Endothelial cell of umbilical vein (primary cell): ENCODE measurements at regions not wholly inside any gene's neighbourhood (a gene's known extent, or its start where the extent isn't known, plus 50 kb on each side); places are given as distances from the start of the nearest gene placed in this dataset.

Experiments used
- BruUV-seq: library from RNA; stranded (reverse); fragments of 400-500 nt; replicated peaks from 2 replicates; lab custom pipeline; 2021; lab: Mats Ljungman, UMichigan
- CTCF ChIA-PET: fragments of 300-600, 350-600 bp; sonication (Branson Sonifier 250); formaldehyde crosslinking; loops from one replicate; lab custom pipeline; 2021; ENCODE audit warnings: antibody characterized with exemption, inconsistent platforms; lab: Charles Lee
- POLR2A ChIA-PET: fragments of 300-600, 350-600 bp; sonication (Branson Sonifier 250); formaldehyde crosslinking; loops from one replicate; lab custom pipeline; 2021; ENCODE audit warnings: antibody characterized with exemption, inconsistent platforms; lab: Charles Lee
- DNase-seq: peaks from one replicate; pipeline ENCODE4 v3.0.0-alpha.2; 2011; ENCODE audit warnings: low read depth, low spot score
- FAIRE-seq: peaks from 2 replicates; lab custom pipeline; 2011; peaks lifted over from hg19 to GRCh38; lab: Jason Lieb, UNC
- H2AFZ ChIP-seq: 2 replicates; pipeline ENCODE4 v1.6.0; 2012; ENCODE audit warnings: low read depth, low read length, control low read depth, inconsistent platforms
- H3K27ac ChIP-seq: 2 replicates; pipeline ENCODE4 v1.5.1; 2011; ENCODE audit warnings: low read depth, mild to moderate bottlenecking, control low read depth, low read length, moderate library complexity; ENCODE audit not compliant: insufficient read depth
- H3K27me3 ChIP-seq, 2 experiments: 2 replicates each; pipeline versions ENCODE4 v1.6.0 to v1.6.1; 2011; ENCODE audit warnings: low read length in 2 of 2, mixed read lengths in 1 of 2; ENCODE audit not compliant: control insufficient read depth in 2 of 2, insufficient read depth in 2 of 2
- H3K36me3 ChIP-seq, 2 experiments: 2 replicates in 1 of 2; 3 replicates in 1 of 2; pipeline ENCODE4 v1.5.1; 2011; ENCODE audit warnings: low read length in 2 of 2, mild to moderate bottlenecking in 1 of 2, moderate library complexity in 1 of 2; ENCODE audit not compliant: control insufficient read depth in 2 of 2, insufficient read depth in 2 of 2; ENCODE audit errors: extremely low read depth in 1 of 2
- H3K4me1 ChIP-seq: 3 replicates; pipeline ENCODE4 v1.5.1; 2011; ENCODE audit warnings: mild to moderate bottlenecking, low read length; ENCODE audit not compliant: control insufficient read depth, insufficient read depth; ENCODE audit errors: extremely low read depth
- H3K4me2 ChIP-seq: 2 replicates; pipeline ENCODE4 v1.6.1; 2011; ENCODE audit warnings: low read length, control low read depth, mixed read lengths; ENCODE audit not compliant: insufficient read depth
- H3K4me3 ChIP-seq, 3 experiments: fragments of 200-600 bp in 1 of 3; sonication (generic), shearing (Covaris generic) in 1 of 3; replicated peaks in 1 of 3; 2 replicates each; pipeline ENCODE4 v1.5.1; 2011 to 2016; ENCODE audit warnings: control low read depth in 3 of 3, low read length in 3 of 3, mild to moderate bottlenecking in 2 of 3, inconsistent platforms in 1 of 3, low read depth in 1 of 3, moderate library complexity in 1 of 3; ENCODE audit not compliant: insufficient read depth in 1 of 3
- H3K79me2 ChIP-seq: 2 replicates; pipeline ENCODE4 v1.6.0; 2012; ENCODE audit warnings: low read length, inconsistent platforms; ENCODE audit not compliant: control insufficient read depth, insufficient read depth
- H3K9ac ChIP-seq: replicated peaks from 2 replicates; pipeline ENCODE3; 2011; ENCODE audit warnings: low read length, control low read depth; ENCODE audit not compliant: insufficient read depth; ENCODE audit errors: extremely low read depth
- H3K9me1 ChIP-seq: replicated peaks from 3 replicates; pipeline ENCODE4 v1.6.0; 2011; ENCODE audit warnings: mild to moderate bottlenecking, low read length; ENCODE audit not compliant: control insufficient read depth, insufficient read depth; ENCODE audit errors: extremely low read depth
- H3K9me3 ChIP-seq: replicated peaks from 2 replicates; pipeline ENCODE4 v1.5.1; 2012; ENCODE audit warnings: low read length, inconsistent platforms; ENCODE audit not compliant: control insufficient read depth, insufficient read depth
- H4K20me1 ChIP-seq: replicated peaks from 2 replicates; pipeline ENCODE3; 2011; ENCODE audit warnings: mild to moderate bottlenecking, low read length; ENCODE audit not compliant: control insufficient read depth, insufficient read depth; ENCODE audit errors: extremely low read depth
- EZH2 ChIP-seq: IDR thresholded peaks from 2 replicates; pipeline ENCODE4 v1.6.1; 2012; ENCODE audit warnings: borderline replicate concordance, low read depth, mild to moderate bottlenecking, moderate library complexity, low read length, inconsistent platforms; ENCODE audit not compliant: severe bottlenecking
- FOS ChIP-seq: IDR thresholded peaks from 2 replicates; pipeline ENCODE4 v1.6.1; 2011; ENCODE audit warnings: mild to moderate bottlenecking, low read length, moderate library complexity, borderline replicate concordance; ENCODE audit not compliant: insufficient read depth
- GATA2 ChIP-seq: IDR thresholded peaks from 2 replicates; pipeline ENCODE4 v1.7.0; 2011; ENCODE audit warnings: low read depth, mild to moderate bottlenecking, moderate library complexity, mixed read lengths, low read length; ENCODE audit not compliant: insufficient read length, insufficient read depth
- JUN ChIP-seq: IDR thresholded peaks from 2 replicates; pipeline ENCODE4 v1.6.1; 2011; ENCODE audit warnings: borderline replicate concordance, low read depth; ENCODE audit not compliant: insufficient read length, insufficient read depth
- MAX ChIP-seq: IDR thresholded peaks from 2 replicates; pipeline ENCODE4 v1.6.1; 2011; ENCODE audit not compliant: insufficient read depth, insufficient read length
- POLR2A ChIP-seq: IDR thresholded peaks from 2 replicates; pipeline ENCODE4 v1.6.1; 2012; ENCODE audit warnings: low read depth, mild to moderate bottlenecking, control low read depth, low read length
- POLR2AphosphoS5 ChIP-seq: IDR thresholded peaks from 2 replicates; pipeline ENCODE4 v1.6.1; 2012; ENCODE audit warnings: low read depth, mild to moderate bottlenecking, control low read depth, low read length, moderate library complexity; ENCODE audit not compliant: insufficient read depth
- dilution Hi-C: fragments of 300-500 bp; cut with MboI; formaldehyde crosslinking; loops from one replicate; pipeline ENCODE4 v1.15.0; 2019; ENCODE audit warnings: low sequenced_read_pairs; ENCODE audit not compliant: extremely low pct_ligation_motif_present
- intact Hi-C: fragments of 100-400 bp; cut with micrococcal nuclease; formaldehyde crosslinking; loops from one replicate; pipeline ENCODE4 v1.10.0; 2022
- TF ChIP-seq, protein P1 (sequence below), 2 donors: IDR thresholded peaks; 1 replicate in 1 of 2; 2 replicates in 1 of 2; pipeline ENCODE4 v1.5.1; 2011; ENCODE audit warnings: low read length in 2 of 2, mild to moderate bottlenecking in 2 of 2, moderate library complexity in 2 of 2, control low read depth in 1 of 2, inconsistent platforms in 1 of 2, low read depth in 1 of 2; ENCODE audit not compliant: insufficient read depth in 1 of 2; ENCODE audit errors: extremely low read depth in 1 of 2

DNA sequence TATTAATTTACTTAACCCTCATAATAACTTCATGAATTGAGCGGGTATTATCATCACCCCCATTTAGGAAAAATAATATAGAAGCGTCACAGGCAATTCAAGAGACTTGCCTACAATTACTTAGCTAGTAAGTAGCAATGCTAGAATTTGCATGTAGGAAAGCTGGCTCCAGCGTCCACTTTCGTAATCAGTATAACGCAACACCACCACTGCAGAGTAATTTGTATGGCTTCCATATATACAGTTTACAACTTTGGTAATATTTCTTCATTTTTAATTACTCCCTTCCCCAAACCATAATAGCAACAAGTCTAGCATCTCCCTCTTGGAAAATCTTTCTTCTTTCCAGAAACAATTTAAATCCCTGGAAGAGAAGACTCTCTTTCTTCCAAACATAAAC, 89.9 kb upstream of the OR5AK2 start:
- no TSS peak for BruUV-seq
- H3K4me2 ChIP-seq, result no peak overlapping the region
- FAIRE-seq (no peak), DNase-seq (no peak)
- H2AFZ ChIP-seq, result no peak overlapping the region
- dilution Hi-C loops, result no loop called here
- intact Hi-C loops, result no loop called here
- H3K79me2 ChIP-seq, result no peaks in the 10 kb centered on the region
- no peak overlapping the region for H3K9ac ChIP-seq
- H3K27me3 ChIP-seq, result no peaks in the 10 kb centered on the region
- POLR2A ChIA-PET, result no interaction called here
- no peaks in the 10 kb centered on the region for H3K9me1 ChIP-seq
- H3K9me3 ChIP-seq, result no peaks in the 10 kb centered on the region
- H3K4me1 ChIP-seq, result no peaks in the 10 kb centered on the region
- no peak for TF ChIP-seq MAX
- TF ChIP-seq JUN, result no peak
- TF ChIP-seq POLR2AphosphoS5, result no peak
- no peaks in the 10 kb centered on the region for H4K20me1 ChIP-seq
- CTCF ChIA-PET, result no interaction called here
- no peak overlapping the region for H3K4me3 ChIP-seq
- no peaks in the 10 kb centered on the region for H3K36me3 ChIP-seq
- no peak overlapping the region for H3K27ac ChIP-seq

- Histone ChIP-seq H3K4me3 (no peak overlapping the region), H3K9me3 (no peaks in the 10 kb centered on the region), H3K4me1 (no peaks in the 10 kb centered on the region), H3K27me3 (no peaks in the 10 kb centered on the region), H3K36me3 (no peaks in the 10 kb centered on the region), H3K4me2 (no peak overlapping the region), H3K9ac (no peak overlapping the region), H3K27ac (no peak overlapping the region), H2AFZ (no peak overlapping the region), H4K20me1 (no peaks in the 10 kb centered on the region), H3K79me2 (no peaks in the 10 kb centered on the region), H3K9me1 (no peaks in the 10 kb centered on the region)
- no TSS peak for BruUV-seq
- dilution Hi-C loops, result no loop called here
- no peak for FAIRE-seq
- DNase-seq, result no peak
- intact Hi-C loops, result no loop called here
- ChIA-PET POLR2A (no interaction called here), CTCF (no interaction called here)
- TF ChIP-seq FOS (no peak), JUN (no peak), EZH2 (no peak), POLR2A (no peak), POLR2AphosphoS5 (no peak), GATA2 (no peak)
- TF ChIP-seq, protein P1, sequence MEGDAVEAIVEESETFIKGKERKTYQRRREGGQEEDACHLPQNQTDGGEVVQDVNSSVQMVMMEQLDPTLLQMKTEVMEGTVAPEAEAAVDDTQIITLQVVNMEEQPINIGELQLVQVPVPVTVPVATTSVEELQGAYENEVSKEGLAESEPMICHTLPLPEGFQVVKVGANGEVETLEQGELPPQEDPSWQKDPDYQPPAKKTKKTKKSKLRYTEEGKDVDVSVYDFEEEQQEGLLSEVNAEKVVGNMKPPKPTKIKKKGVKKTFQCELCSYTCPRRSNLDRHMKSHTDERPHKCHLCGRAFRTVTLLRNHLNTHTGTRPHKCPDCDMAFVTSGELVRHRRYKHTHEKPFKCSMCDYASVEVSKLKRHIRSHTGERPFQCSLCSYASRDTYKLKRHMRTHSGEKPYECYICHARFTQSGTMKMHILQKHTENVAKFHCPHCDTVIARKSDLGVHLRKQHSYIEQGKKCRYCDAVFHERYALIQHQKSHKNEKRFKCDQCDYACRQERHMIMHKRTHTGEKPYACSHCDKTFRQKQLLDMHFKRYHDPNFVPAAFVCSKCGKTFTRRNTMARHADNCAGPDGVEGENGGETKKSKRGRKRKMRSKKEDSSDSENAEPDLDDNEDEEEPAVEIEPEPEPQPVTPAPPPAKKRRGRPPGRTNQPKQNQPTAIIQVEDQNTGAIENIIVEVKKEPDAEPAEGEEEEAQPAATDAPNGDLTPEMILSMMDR (IDR thresholded peaks at IDR 0.05; ENCODE audit: extremely low read depth in 1 of 2, insufficient read depth in 1 of 2, low read depth in 1 of 2, low read length in 2 of 2), result no peak
These were observed 98.0 kb upstream of the OR5AK2 start for GRCh38 chr11:56890584-56891305.
